SK-N-MC (cell line): ENCODE measurements at regions not wholly inside any gene's neighbourhood (a gene's known extent, or its start where the extent isn't known, plus 50 kb on each side); places are given as distances from the start of the nearest gene placed in this dataset.

Experiments
- EZH2 ChIP-seq: fragments of 200-600 bp; sonication (generic); IDR thresholded peaks from one replicate; pipeline ENCODE4 v1.6.1; 2017; ENCODE audit warnings: antibody characterized with exemption
- FOXP2 ChIP-seq: optimal IDR thresholded peaks from 2 replicates; pipeline ENCODE3; 2011; ENCODE audit warnings: mild to moderate bottlenecking, moderate library complexity; ENCODE audit not compliant: insufficient read depth; ENCODE audit errors: extremely low read length, control extremely low read depth
- POLR2AphosphoS5 ChIP-seq: IDR thresholded peaks from 2 replicates; pipeline ENCODE4 v1.6.1; 2012; ENCODE audit warnings: mild to moderate bottlenecking, low read depth, low read length, borderline replicate concordance

- TF ChIP-seq EZH2 (no peak), POLR2AphosphoS5 (no peak), FOXP2 (no peak)
Measured at GRCh38 chr4:13918110-13918509, 290.6 kb upstream of the BOD1L1 start.
